Heart left ventricle (tissue), 13 donors: ENCODE measurements at regions not wholly inside any gene's neighbourhood (a gene's known extent, or its start where the extent isn't known, plus 50 kb on each side); places are given as distances from the start of the nearest gene placed in this dataset.

ENCODE experiments used
- CTCF ChIP-seq, 12 donors: fragments of 200-600 bp; sonication (generic) in 4 of 12; IDR thresholded peaks; one replicate each; pipeline versions ENCODE4 v1.5.0 to v1.8.0; 2018 to 2022; ENCODE audit warnings: antibody characterized with exemption in 12 of 12, mild to moderate bottlenecking in 5 of 12
- POLR2A ChIP-seq, 2 donors: fragments of 450-650 bp; IDR thresholded peaks; one replicate each; pipeline ENCODE4 v1.6.1; 2017; ENCODE audit warnings: antibody characterized with exemption in 2 of 2, mild to moderate bottlenecking in 2 of 2, moderate library complexity in 2 of 2
- donor health status: ischemic (EF 13 %, LVEDD 7.1; RV severe dilation, severe dysfunction).
- donor health status: DM: no; HTN: yes; CAD: no.
- donor health status: DM: no; HTN: no; CAD: no.
- donor health status: ischemic (EF 25% LVEDD 6.9; RV normal size, moderate dysfunction).
- donor health status: ischemic (EF 25% LVEDD 5.7; RV mildly dilated, moderate dysfunction).
- donor health status: ischemic (EF 35%, LVEDD 5.7; RV mildly dilated, moderate dysfunction).
- donor health status: nonischemic (EF 11% LVEDD 7.7; RV severe dilation, severe dysfunction).
- donor health status: DM: yes; HTN: yes; CAD: no.
- donor health status: PGD.
- donor health status: ischemic (EF 29% LVEDD 5.4; RV normal size, mild dysfunction).
- donor health status: nonischemic (EF 23%, LVEDD 6.1; RV moderate dilation, normal function).

DNA sequence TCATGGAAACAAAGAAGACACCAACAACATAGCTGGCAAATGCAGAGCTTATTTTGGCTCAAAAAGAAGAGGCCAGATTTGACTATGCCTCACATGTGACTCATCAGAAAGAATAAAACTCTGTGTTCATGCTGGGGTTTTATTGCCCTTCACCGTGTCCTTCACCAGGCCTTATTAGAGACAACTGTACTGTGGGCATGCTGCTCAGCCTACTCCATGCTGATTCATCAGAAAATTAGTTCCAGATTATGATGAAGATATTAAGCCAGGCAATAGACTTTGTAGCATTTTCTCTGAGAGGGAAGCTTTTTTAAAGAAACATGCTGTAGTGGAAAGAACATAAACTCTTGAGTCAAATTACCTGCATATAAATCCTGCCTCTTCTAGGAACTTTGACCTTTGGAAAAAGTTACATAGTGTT lies 89.8 kb downstream of the CYB561 start:
- TF ChIP-seq POLR2A (IDR thresholded peaks at IDR 0.05) (no peak), CTCF (IDR thresholded peaks at IDR 0.05) (no peak)
